ENCODE measurements at regions not wholly inside any gene's neighbourhood (a gene's known extent, or its start where the extent isn't known, plus 50 kb on each side); places are given as distances from the start of the nearest gene placed in this dataset.

DNA sequence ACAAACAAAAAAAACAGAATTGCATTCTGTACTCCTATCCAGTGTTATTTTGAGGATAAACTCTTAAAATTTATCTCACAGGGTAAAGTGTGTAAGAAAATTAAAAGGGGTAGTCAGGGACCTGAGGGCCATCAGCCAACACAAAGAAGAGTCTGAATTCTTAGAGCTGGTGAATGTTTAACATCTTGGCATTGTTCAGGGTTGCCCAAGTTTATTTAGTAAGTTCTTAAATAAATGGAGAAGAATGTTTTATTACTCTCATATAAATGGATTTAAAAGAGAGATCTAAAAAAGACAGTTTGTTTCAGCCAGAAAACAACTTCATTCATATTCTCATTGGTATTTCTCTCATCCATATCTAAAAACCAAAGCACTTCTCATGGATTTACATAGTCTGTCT, 171.7 kb downstream of the LACC1 start:
- no peaks in the 10 kb centered on the region for H3K9me3 ChIP-seq (ENCODE audit: control insufficient read depth, low read depth, low read length)
- no peak overlapping the region for H2BK5ac ChIP-seq (ENCODE audit: insufficient read length, low read length)
- no peaks in the 10 kb centered on the region for H3K79me1 ChIP-seq (ENCODE audit: insufficient read depth, low read depth, low read length, poor library complexity, severe bottlenecking)
- no peak overlapping the region for H3K27ac ChIP-seq (ENCODE audit: insufficient read length, low read depth, low read length)
- H3K23me2 ChIP-seq (ENCODE audit: insufficient read length, low read depth, low read length, poor library complexity, severe bottlenecking), result no peaks in the 10 kb centered on the region
- H3K4ac ChIP-seq (ENCODE audit: low read depth, low read length), result no peak overlapping the region
- no peak overlapping the region for H3T11ph ChIP-seq (ENCODE audit: low read length)
- no peak overlapping the region for H2AFZ ChIP-seq (ENCODE audit: low read length)
- TF ChIP-seq, protein P1, sequence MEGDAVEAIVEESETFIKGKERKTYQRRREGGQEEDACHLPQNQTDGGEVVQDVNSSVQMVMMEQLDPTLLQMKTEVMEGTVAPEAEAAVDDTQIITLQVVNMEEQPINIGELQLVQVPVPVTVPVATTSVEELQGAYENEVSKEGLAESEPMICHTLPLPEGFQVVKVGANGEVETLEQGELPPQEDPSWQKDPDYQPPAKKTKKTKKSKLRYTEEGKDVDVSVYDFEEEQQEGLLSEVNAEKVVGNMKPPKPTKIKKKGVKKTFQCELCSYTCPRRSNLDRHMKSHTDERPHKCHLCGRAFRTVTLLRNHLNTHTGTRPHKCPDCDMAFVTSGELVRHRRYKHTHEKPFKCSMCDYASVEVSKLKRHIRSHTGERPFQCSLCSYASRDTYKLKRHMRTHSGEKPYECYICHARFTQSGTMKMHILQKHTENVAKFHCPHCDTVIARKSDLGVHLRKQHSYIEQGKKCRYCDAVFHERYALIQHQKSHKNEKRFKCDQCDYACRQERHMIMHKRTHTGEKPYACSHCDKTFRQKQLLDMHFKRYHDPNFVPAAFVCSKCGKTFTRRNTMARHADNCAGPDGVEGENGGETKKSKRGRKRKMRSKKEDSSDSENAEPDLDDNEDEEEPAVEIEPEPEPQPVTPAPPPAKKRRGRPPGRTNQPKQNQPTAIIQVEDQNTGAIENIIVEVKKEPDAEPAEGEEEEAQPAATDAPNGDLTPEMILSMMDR (conservative IDR thresholded peaks at IDR 0.05), result no peak
- no peak overlapping the region for H3K4me3 Mint-ChIP-seq
- H3K23ac ChIP-seq (ENCODE audit: insufficient read length, low read depth, low read length), result no peak overlapping the region
- H2BK15ac ChIP-seq (ENCODE audit: low read depth, low read length), result no peak overlapping the region
- H2AK5ac ChIP-seq (ENCODE audit: insufficient read length, low read length), result no peak overlapping the region
- no peak overlapping the region for H3K27ac Mint-ChIP-seq
- H3K4me1 ChIP-seq (ENCODE audit: insufficient read depth, low read length), result no peaks in the 10 kb centered on the region
- H3K9ac ChIP-seq (ENCODE audit: extremely low read depth, insufficient read length, low read length), result no peak overlapping the region
- H3K9me3 Mint-ChIP-seq, result no peaks in the 10 kb centered on the region
- no peak for DNase-seq
- H3K27me3 ChIP-seq (ENCODE audit: insufficient read depth, low read length), result no peaks in the 10 kb centered on the region
- H3K36me3 Mint-ChIP-seq (ENCODE audit: insufficient read depth in 1 of 3, low read depth in 3 of 3), result no peaks in the 10 kb centered on the region
- no peak overlapping the region for H2BK120ac ChIP-seq (ENCODE audit: low read depth, low read length, poor library complexity, severe bottlenecking)
- no peaks in the 10 kb centered on the region for H3K27me3 Mint-ChIP-seq (ENCODE audit: low read depth)
- H3K56ac ChIP-seq (ENCODE audit: insufficient read length, low read depth, low read length), result no peak overlapping the region
- H3K4me1 Mint-ChIP-seq, result peaks cover 23% of the 10 kb centered on the region in 2 experiments
- H3K18ac ChIP-seq (ENCODE audit: insufficient read length, low read depth, low read length), result no peak overlapping the region
- no peak overlapping the region for H4K91ac ChIP-seq (ENCODE audit: insufficient read length, low read depth, low read length)
- no peak overlapping the region for H2BK12ac ChIP-seq (ENCODE audit: insufficient read length, low read depth, low read length)
- no peak overlapping the region for H3K14ac ChIP-seq (ENCODE audit: insufficient read depth, low read length)
- H4K5ac ChIP-seq (ENCODE audit: insufficient read length, low read depth, low read length), result no peak overlapping the region
- H4K8ac ChIP-seq (replicated peaks; ENCODE audit: insufficient read length, low read depth, low read length), result no peak overlapping the region
- no peaks in the 10 kb centered on the region for H3K79me2 ChIP-seq (ENCODE audit: insufficient read depth, low read length)
- H3K4me2 ChIP-seq (ENCODE audit: insufficient read depth, insufficient read length, low read length), result no peak overlapping the region
- no peaks in the 10 kb centered on the region for H4K20me1 ChIP-seq (ENCODE audit: control insufficient read depth, insufficient read depth, insufficient read length)
- H2BK20ac ChIP-seq (ENCODE audit: low read depth, low read length, poor library complexity, severe bottlenecking), result no peak overlapping the region

Measured in H9 (cell line).